RWPE2 (cell line): ENCODE measurements at regions not wholly inside any gene's neighbourhood (a gene's known extent, or its start where the extent isn't known, plus 50 kb on each side); places are given as distances from the start of the nearest gene placed in this dataset.

ENCODE experiments used
- ATAC-seq: fragments of 200-7000 bp; cut with Tn5 transposase; 3 replicates; pipeline ENCODE4 v1.9.1; 2021; ENCODE audit warnings: low read depth
- DNase-seq: peaks from one replicate; pipeline ENCODE4 v3.0.0-alpha.2; 2020; ENCODE audit warnings: low spot score
- H3K27ac ChIP-seq: fragments of 450-650 bp; 2 replicates; pipeline ENCODE4 v1.5.1; 2017; ENCODE audit warnings: mild to moderate bottlenecking; ENCODE audit not compliant: poor library complexity, severe bottlenecking
- H3K27me3 ChIP-seq: fragments of 250-450 bp; sonication (Bioruptor Pico); 2 replicates; pipeline ENCODE4 v1.5.1; 2021; ENCODE audit warnings: mild to moderate bottlenecking, moderate library complexity; ENCODE audit not compliant: insufficient read depth, poor library complexity, severe bottlenecking
- H3K36me3 ChIP-seq: fragments of 250-450 bp; sonication (Bioruptor Pico); 2 replicates; pipeline ENCODE4 v1.5.1; 2020; ENCODE audit warnings: low read depth, mild to moderate bottlenecking, moderate library complexity
- H3K4me1 ChIP-seq: fragments of 250-450 bp; sonication (Bioruptor Pico); 2 replicates; pipeline ENCODE4 v1.5.1; 2021; ENCODE audit warnings: mild to moderate bottlenecking, moderate library complexity; ENCODE audit not compliant: insufficient read depth, poor library complexity, severe bottlenecking
- H3K4me3 ChIP-seq: fragments of 250-450 bp; sonication (Bioruptor Pico); 2 replicates; pipeline ENCODE4 v1.5.1; 2021; ENCODE audit warnings: mild to moderate bottlenecking, moderate library complexity; ENCODE audit not compliant: severe bottlenecking
- H3K9me3 ChIP-seq: fragments of 250-450 bp; sonication (Bioruptor Pico); 2 replicates; pipeline ENCODE4 v1.5.1; 2021; ENCODE audit warnings: mild to moderate bottlenecking, moderate library complexity; ENCODE audit not compliant: severe bottlenecking
- CTCF ChIP-seq: fragments of 450-650 bp; IDR thresholded peaks from one replicate; pipeline ENCODE4 v1.5.1; 2017; ENCODE audit warnings: mild to moderate bottlenecking, moderate library complexity; ENCODE audit not compliant: poor library complexity, severe bottlenecking

GRCh38 chr3:17935222-17935621 is 192.8 kb upstream of the TBC1D5 start:
- Histone ChIP-seq H3K4me1 (no peaks in the 10 kb centered on the region), H3K4me3 (no peak overlapping the region), H3K27me3 (no peaks in the 10 kb centered on the region), H3K9me3 (no peaks in the 10 kb centered on the region), H3K36me3 (no peaks in the 10 kb centered on the region), H3K27ac (no peak overlapping the region)
- ATAC-seq (no peak), DNase-seq (no peak)
- TF ChIP-seq CTCF, result no peak

GRCh38 chr3:17932136-17932771 is 189.8 kb upstream of the TBC1D5 start:
- Histone ChIP-seq H3K4me1 (no peaks in the 10 kb centered on the region), H3K9me3 (no peaks in the 10 kb centered on the region), H3K27ac (no peak overlapping the region), H3K4me3 (no peak overlapping the region), H3K27me3 (no peaks in the 10 kb centered on the region), H3K36me3 (no peaks in the 10 kb centered on the region)
- ATAC-seq (no peak), DNase-seq (no peak)
- TF ChIP-seq CTCF, result no peak

GRCh38 chr3:17931131-17931530 is 188.7 kb upstream of the TBC1D5 start:
- Histone ChIP-seq H3K9me3 (no peaks in the 10 kb centered on the region), H3K4me3 (no peak overlapping the region), H3K4me1 (no peaks in the 10 kb centered on the region), H3K36me3 (no peaks in the 10 kb centered on the region), H3K27ac (no peak overlapping the region), H3K27me3 (no peaks in the 10 kb centered on the region)
- DNase-seq (no peak), ATAC-seq (no peak)
- TF ChIP-seq CTCF, result no peak

- DNase-seq (no peak), ATAC-seq (no peak)
- Histone ChIP-seq H3K27me3 (no peaks in the 10 kb centered on the region), H3K4me3 (no peak overlapping the region), H3K9me3 (no peaks in the 10 kb centered on the region), H3K27ac (no peak overlapping the region), H3K36me3 (no peaks in the 10 kb centered on the region), H3K4me1 (no peaks in the 10 kb centered on the region)
- TF ChIP-seq CTCF, result no peak
Measured at GRCh38 chr3:17928502-17929145, 186.2 kb upstream of the TBC1D5 start.

- Histone ChIP-seq H3K27me3 (no peaks in the 10 kb centered on the region), H3K9me3 (no peaks in the 10 kb centered on the region), H3K27ac (no peak overlapping the region), H3K4me3 (no peak overlapping the region), H3K4me1 (no peaks in the 10 kb centered on the region), H3K36me3 (no peaks in the 10 kb centered on the region)
- no peak for TF ChIP-seq CTCF
- ATAC-seq, result no peak
- DNase-seq, result no peak
Measured at GRCh38 chr3:17927036-17927435, 184.6 kb upstream of the TBC1D5 start.
